ENCODE measurements at regions not wholly inside any gene's neighbourhood (a gene's known extent, or its start where the extent isn't known, plus 50 kb on each side); places are given as distances from the start of the nearest gene placed in this dataset.

GRCh38 chr15:25492315-25492714, 53.5 kb upstream of the UBE3A start:
- no peak overlapping the region for H2BK20ac ChIP-seq (ENCODE audit: low read length)
- TF ChIP-seq JUN (IDR thresholded peaks at IDR 0.05; ENCODE audit: low read depth, low read length) (no peak), RBBP5 (IDR thresholded peaks at IDR 0.05; ENCODE audit: borderline replicate concordance, low read depth, low read length) (no peak), TAF7 (optimal IDR thresholded peaks at IDR 0.05; ENCODE audit: borderline replicate concordance, low read depth, low read length) (no peak), E2F6 (IDR thresholded peaks at IDR 0.05) (no peak), SP4 (IDR thresholded peaks at IDR 0.05; ENCODE audit: low read length) (no peak), MAFK (IDR thresholded peaks at IDR 0.05; ENCODE audit: low read depth, low read length) (no peak), CTCF (IDR thresholded peaks at IDR 0.05; ENCODE audit: control extremely low read depth in 1 of 3, insufficient read depth in 1 of 3, low read depth in 1 of 3, low read length in 3 of 3) (no peak), CBX8 (IDR thresholded peaks at IDR 0.05; ENCODE audit: borderline replicate concordance, low read depth, low read length) (no peak), CHD1 (IDR thresholded peaks at IDR 0.05; ENCODE audit: low read depth, low read length) (no peak), KDM5A (IDR thresholded peaks at IDR 0.05; ENCODE audit: low read length) (no peak), NRF1 (IDR thresholded peaks at IDR 0.05; ENCODE audit: low read depth, low read length) (no peak), TAF1 (IDR thresholded peaks at IDR 0.05; ENCODE audit: low read depth, low read length) (no peak)
- H3K9me3 ChIP-seq (ENCODE audit: insufficient read depth in 2 of 2, low read depth in 1 of 2, low read length in 1 of 2), result no peaks in the 10 kb centered on the region; a peak in 1 of 4 replicates
- H4K20me1 ChIP-seq (replicated peaks in 1 of 2; ENCODE audit: control insufficient read depth in 1 of 2, insufficient read depth in 2 of 2, low read length in 2 of 2), result no peaks in the 10 kb centered on the region
- H3K79me2 ChIP-seq (ENCODE audit: control insufficient read depth in 1 of 2, insufficient read depth in 2 of 2, low read length in 2 of 2), result no peaks in the 10 kb centered on the region
- no peak overlapping the region for H2BK120ac ChIP-seq (replicated peaks; ENCODE audit: low read depth, low read length)
- H2BK15ac ChIP-seq (ENCODE audit: low read length), result no peak overlapping the region
- H3K27ac ChIP-seq (ENCODE audit: low read depth, low read length), result no peak overlapping the region
- H2BK12ac ChIP-seq (ENCODE audit: low read depth, low read length), result no peak overlapping the region
- no peak overlapping the region for H3K4ac ChIP-seq (replicated peaks; ENCODE audit: insufficient read length, low read depth, low read length)
- no peak overlapping the region for H3K18ac ChIP-seq (ENCODE audit: extremely low read depth, low read length)
- no peak overlapping the region for H3K4me2 ChIP-seq (ENCODE audit: insufficient read depth in 1 of 2, low read depth in 2 of 2, low read length in 2 of 2)
- ChIA-PET POLR2A (ENCODE audit: partially characterized antibody) (no interaction called here), CTCF (ENCODE audit: partially characterized antibody) (no interaction called here)
- no peak overlapping the region for H4K8ac ChIP-seq (ENCODE audit: extremely low read depth, insufficient read depth, low read length)
- FAIRE-seq, result no peak
- H3K36me3 ChIP-seq (ENCODE audit: control insufficient read depth in 2 of 4, insufficient read depth in 4 of 4, low read length in 3 of 4), result no peaks in the 10 kb centered on the region
- H3K4me1 ChIP-seq (replicated peaks in 1 of 4; ENCODE audit: control insufficient read depth in 3 of 4, insufficient read depth in 4 of 4, low read length in 3 of 4), result no peaks in the 10 kb centered on the region
- H4K5ac ChIP-seq (ENCODE audit: insufficient read length, low read depth, low read length), result no peak overlapping the region
- no peaks in the 10 kb centered on the region for H3K23me2 ChIP-seq (ENCODE audit: low read depth, low read length)
- no peaks in the 10 kb centered on the region for H3K27me3 ChIP-seq (replicated peaks in 1 of 4; ENCODE audit: control insufficient read depth in 3 of 4, extremely low read depth in 1 of 4, insufficient read depth in 3 of 4, low read length in 3 of 4)
- no peaks in the 10 kb centered on the region for H3K79me1 ChIP-seq (ENCODE audit: low read depth, low read length)
- no peak overlapping the region for H2BK5ac ChIP-seq (ENCODE audit: low read depth, low read length)
- no peak overlapping the region for H3K56ac ChIP-seq (replicated peaks; ENCODE audit: insufficient read length, low read depth, low read length)
- no peak overlapping the region for H4K91ac ChIP-seq (replicated peaks; ENCODE audit: insufficient read length, low read length)
- no peak for DNase-seq (ENCODE audit: low read depth in 1 of 2, low spot score in 2 of 2)
- H3K23ac ChIP-seq (ENCODE audit: insufficient read length), result no peak overlapping the region
- no peak overlapping the region for H3K4me3 ChIP-seq (ENCODE audit: extremely low read depth in 1 of 4, insufficient read depth in 2 of 4, low read depth in 3 of 4, low read length in 4 of 4)
- H2AFZ ChIP-seq (ENCODE audit: low read length), result no peak overlapping the region
- no peak overlapping the region for H2AK5ac ChIP-seq (ENCODE audit: low read depth, low read length)
- H3K14ac ChIP-seq (ENCODE audit: insufficient read length), result no peak overlapping the region
- no peak overlapping the region for H3K9ac ChIP-seq (replicated peaks in 1 of 4; ENCODE audit: extremely low read depth in 1 of 4, low read depth in 3 of 4, low read length in 3 of 4)
